ENCODE measurements at regions not wholly inside any gene's neighbourhood (a gene's known extent, or its start where the extent isn't known, plus 50 kb on each side); places are given as distances from the start of the nearest gene placed in this dataset.

DNA sequence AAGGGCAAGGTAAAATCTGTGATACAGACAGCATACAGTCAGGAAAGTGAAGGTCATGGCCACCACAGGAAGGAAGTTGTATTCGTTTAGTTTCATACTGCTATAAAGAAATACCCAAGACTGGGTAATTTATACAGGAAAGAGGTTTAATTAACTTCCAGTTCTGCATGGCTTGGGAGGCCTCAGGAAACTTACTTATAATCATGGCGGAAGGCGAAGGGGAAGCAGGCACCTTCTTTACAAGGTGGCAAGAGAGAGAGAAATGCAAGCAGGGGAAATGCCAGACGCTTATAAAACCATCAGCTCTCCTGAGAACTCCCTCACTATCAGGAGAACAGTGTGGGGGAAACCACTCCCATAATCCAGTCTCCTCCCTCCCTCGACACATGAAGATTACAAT is 353.7 kb upstream of the SEMA6D start:
- TF ChIP-seq, protein P1, sequence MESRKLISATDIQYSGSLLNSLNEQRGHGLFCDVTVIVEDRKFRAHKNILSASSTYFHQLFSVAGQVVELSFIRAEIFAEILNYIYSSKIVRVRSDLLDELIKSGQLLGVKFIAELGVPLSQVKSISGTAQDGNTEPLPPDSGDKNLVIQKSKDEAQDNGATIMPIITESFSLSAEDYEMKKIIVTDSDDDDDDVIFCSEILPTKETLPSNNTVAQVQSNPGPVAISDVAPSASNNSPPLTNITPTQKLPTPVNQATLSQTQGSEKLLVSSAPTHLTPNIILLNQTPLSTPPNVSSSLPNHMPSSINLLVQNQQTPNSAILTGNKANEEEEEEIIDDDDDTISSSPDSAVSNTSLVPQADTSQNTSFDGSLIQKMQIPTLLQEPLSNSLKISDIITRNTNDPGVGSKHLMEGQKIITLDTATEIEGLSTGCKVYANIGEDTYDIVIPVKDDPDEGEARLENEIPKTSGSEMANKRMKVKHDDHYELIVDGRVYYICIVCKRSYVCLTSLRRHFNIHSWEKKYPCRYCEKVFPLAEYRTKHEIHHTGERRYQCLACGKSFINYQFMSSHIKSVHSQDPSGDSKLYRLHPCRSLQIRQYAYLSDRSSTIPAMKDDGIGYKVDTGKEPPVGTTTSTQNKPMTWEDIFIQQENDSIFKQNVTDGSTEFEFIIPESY (IDR thresholded peaks at IDR 0.05; ENCODE audit: extremely low read depth, insufficient replicate concordance, low read length): no peak
- TF ChIP-seq RAD21 (IDR thresholded peaks at IDR 0.05; ENCODE audit: low read depth): no peak
- no peak for TF ChIP-seq TCF7L2 (IDR thresholded peaks at IDR 0.05; ENCODE audit: borderline replicate concordance, extremely low read depth, insufficient read depth, insufficient read length)
- TF ChIP-seq SP1 (IDR thresholded peaks at IDR 0.05; ENCODE audit: low read depth): no peak
- no peak for TF ChIP-seq ATF3 (IDR thresholded peaks at IDR 0.05)
- no peak for TF ChIP-seq ELF1 (IDR thresholded peaks at IDR 0.05; ENCODE audit: borderline replicate concordance, low read depth)
- TF ChIP-seq POLR2AphosphoS5 (IDR thresholded peaks at IDR 0.05; ENCODE audit: low read depth, low read length): no peak
- no peak for TF ChIP-seq EGR1 (IDR thresholded peaks at IDR 0.05; ENCODE audit: low read depth)
- no peak for TF ChIP-seq ZFX (IDR thresholded peaks at IDR 0.05)
- TF ChIP-seq YY1 (IDR thresholded peaks at IDR 0.05; ENCODE audit: extremely low read depth, insufficient replicate concordance, low read depth, low read length): no peak
- no peak for TF ChIP-seq POLR2A (IDR thresholded peaks at IDR 0.05; ENCODE audit: borderline replicate concordance, extremely low read depth, insufficient read depth, insufficient read length)
- Histone ChIP-seq H3K9ac (ENCODE audit: low read length) (no peak overlapping the region), H3K4me1 (ENCODE audit: control insufficient read depth in 1 of 2, insufficient read depth in 2 of 2, low read length in 2 of 2) (no peaks in the 10 kb centered on the region), H4K20me1 (ENCODE audit: insufficient read depth) (no peaks in the 10 kb centered on the region), H3K9me3 (ENCODE audit: control insufficient read depth in 1 of 2, insufficient read depth in 1 of 2, low read depth in 1 of 2, low read length in 2 of 2) (peaks cover 14 to 43% of the 10 kb centered on the region in 2 experiments; a peak in 2 of 4 replicates), H3K9me2 (ENCODE audit: insufficient read depth) (no peaks in the 10 kb centered on the region), H3K79me2 (ENCODE audit: insufficient read depth, low read length) (no peaks in the 10 kb centered on the region), H3K4me3 (replicated peaks in 1 of 2; ENCODE audit: low read depth in 1 of 2, low read length in 2 of 2) (no peak overlapping the region), H3K36me3 (ENCODE audit: control insufficient read depth in 1 of 2, insufficient read depth in 2 of 2, low read length in 2 of 2) (no peaks in the 10 kb centered on the region), H3K27ac (ENCODE audit: low read depth, low read length) (no peak overlapping the region), H3K27me3 (ENCODE audit: insufficient read depth, low read length) (no peaks in the 10 kb centered on the region), H3K4me2 (ENCODE audit: low read length) (no peak overlapping the region), H2AFZ (ENCODE audit: low read depth, low read length, poor library complexity, severe bottlenecking) (no peak overlapping the region)
- intact Hi-C loops (cut with micrococcal nuclease): no loop called here
- DNase-seq (ENCODE audit: low read depth, low spot score) (no peak), ATAC-seq (no peak)
- CTCF ChIA-PET: no interaction called here
- BruUV-seq (replicated peaks): no TSS peak
- RAD21 ChIA-PET (ENCODE audit: low non-redundant PET in 1 of 2, low total read pairs in 2 of 2, uncharacterized antibody in 2 of 2, unreplicated experiment in 2 of 2): no interaction called here
- POLR2A ChIA-PET: no interaction called here

Data from HCT116 (cell line).